ENCODE measurements at regions not wholly inside any gene's neighbourhood (a gene's known extent, or its start where the extent isn't known, plus 50 kb on each side); places are given as distances from the start of the nearest gene placed in this dataset.
"Not testable (repeated sequence)": the region's sequence is repeated elsewhere in the genome, so short reads cannot be mapped to it uniquely, and the experiment has no call there.

- in situ Hi-C loops (cut with MboI; ENCODE audit: low sequenced_read_pairs), result no loop called here
Observed at GRCh38 chr3:72052841-72053409, 268.0 kb upstream of the PROK2 start.

- in situ Hi-C loops (cut with MboI; ENCODE audit: low sequenced_read_pairs), result no loop called here
Observed at GRCh38 chr3:72050771-72051170, 265.8 kb upstream of the PROK2 start.

GRCh38 chr3:72050048-72050632 is 265.2 kb upstream of the PROK2 start:
- in situ Hi-C loops (cut with MboI; ENCODE audit: low sequenced_read_pairs), result no loop called here

- in situ Hi-C loops (cut with MboI; ENCODE audit: low sequenced_read_pairs), result no loop called here
Observed at GRCh38 chr3:72049300-72049699, 264.4 kb upstream of the PROK2 start.

- in situ Hi-C loops (cut with MboI; ENCODE audit: low sequenced_read_pairs), result no loop called here
Observed at GRCh38 chr3:72048873-72049272, 263.9 kb upstream of the PROK2 start.

GRCh38 chr3:72047221-72047871 is 262.4 kb upstream of the PROK2 start:
- in situ Hi-C loops (cut with MboI; ENCODE audit: low sequenced_read_pairs), result no loop called here

- in situ Hi-C loops (cut with MboI; ENCODE audit: low sequenced_read_pairs), result no loop called here
Observed at GRCh38 chr3:72044231-72044855, 259.4 kb upstream of the PROK2 start.

GRCh38 chr3:72043204-72044133 is 258.5 kb upstream of the PROK2 start:
- in situ Hi-C loops (cut with MboI; ENCODE audit: low sequenced_read_pairs), result no loop called here

- in situ Hi-C loops (cut with MboI; ENCODE audit: low sequenced_read_pairs), result no loop called here
Observed at GRCh38 chr3:72042397-72043203, 257.7 kb upstream of the PROK2 start.

- in situ Hi-C loops (cut with MboI; ENCODE audit: low sequenced_read_pairs), result no loop called here
Observed at GRCh38 chr3:72041511-72041910, 256.6 kb upstream of the PROK2 start.

GRCh38 chr3:72041076-72041475 is 256.1 kb upstream of the PROK2 start:
- in situ Hi-C loops (cut with MboI; ENCODE audit: low sequenced_read_pairs), result no loop called here

GRCh38 chr3:72039677-72040076 is 254.7 kb upstream of the PROK2 start:
- in situ Hi-C loops (cut with MboI; ENCODE audit: low sequenced_read_pairs), result no loop called here

- in situ Hi-C loops (cut with MboI; ENCODE audit: low sequenced_read_pairs), result no loop called here
Observed at GRCh38 chr3:72036899-72037298, 252.0 kb upstream of the PROK2 start.

- in situ Hi-C loops (cut with MboI; ENCODE audit: low sequenced_read_pairs), result no loop called here
Observed at GRCh38 chr3:72035606-72036005, 250.7 kb upstream of the PROK2 start.

- in situ Hi-C loops (cut with MboI; ENCODE audit: low sequenced_read_pairs), result no loop called here
Observed at GRCh38 chr3:72034986-72035385, 250.0 kb upstream of the PROK2 start.

- in situ Hi-C loops (cut with MboI; ENCODE audit: low sequenced_read_pairs), result no loop called here
Observed at GRCh38 chr3:72033666-72034428, 248.9 kb upstream of the PROK2 start.

GRCh38 chr3:72032441-72033135 is 247.6 kb upstream of the PROK2 start:
- in situ Hi-C loops (cut with MboI; ENCODE audit: low sequenced_read_pairs), result no loop called here

GRCh38 chr3:72031581-72031980 is 246.6 kb upstream of the PROK2 start:
- in situ Hi-C loops (cut with MboI; ENCODE audit: low sequenced_read_pairs), result no loop called here

- in situ Hi-C loops (cut with MboI; ENCODE audit: low sequenced_read_pairs), result not testable (repeated sequence)
Observed at GRCh38 chr3:72030296-72030695, 245.3 kb upstream of the PROK2 start.

All from HL-60/S4 treated with phorbol 12-myristate 13-acetate at 8.2 ng/mL for 4 days and 3 days (cell line).